ENCODE measurements at regions not wholly inside any gene's neighbourhood (a gene's known extent, or its start where the extent isn't known, plus 50 kb on each side); places are given as distances from the start of the nearest gene placed in this dataset.

DNA sequence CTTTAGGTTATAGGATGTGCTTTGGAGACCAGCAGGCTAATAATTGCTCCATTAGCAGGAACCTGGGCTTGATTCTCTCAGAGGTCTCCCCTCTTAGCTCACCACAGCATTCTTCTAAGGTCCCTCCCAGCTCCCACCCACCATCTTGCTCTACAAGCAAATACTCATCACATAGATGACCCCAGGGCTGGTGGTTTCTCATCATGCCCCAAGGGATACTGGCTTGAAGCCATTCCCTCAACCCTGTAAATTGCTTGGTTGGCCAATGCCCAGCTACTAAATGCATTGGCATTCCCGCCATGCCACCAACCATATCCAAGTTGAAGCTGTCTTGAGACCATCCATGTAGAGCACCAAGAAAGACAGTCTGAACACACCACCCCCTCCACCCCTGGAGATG lies 130.2 kb upstream of the NCAM1 start (continued):
- TF ChIP-seq, protein P1, sequence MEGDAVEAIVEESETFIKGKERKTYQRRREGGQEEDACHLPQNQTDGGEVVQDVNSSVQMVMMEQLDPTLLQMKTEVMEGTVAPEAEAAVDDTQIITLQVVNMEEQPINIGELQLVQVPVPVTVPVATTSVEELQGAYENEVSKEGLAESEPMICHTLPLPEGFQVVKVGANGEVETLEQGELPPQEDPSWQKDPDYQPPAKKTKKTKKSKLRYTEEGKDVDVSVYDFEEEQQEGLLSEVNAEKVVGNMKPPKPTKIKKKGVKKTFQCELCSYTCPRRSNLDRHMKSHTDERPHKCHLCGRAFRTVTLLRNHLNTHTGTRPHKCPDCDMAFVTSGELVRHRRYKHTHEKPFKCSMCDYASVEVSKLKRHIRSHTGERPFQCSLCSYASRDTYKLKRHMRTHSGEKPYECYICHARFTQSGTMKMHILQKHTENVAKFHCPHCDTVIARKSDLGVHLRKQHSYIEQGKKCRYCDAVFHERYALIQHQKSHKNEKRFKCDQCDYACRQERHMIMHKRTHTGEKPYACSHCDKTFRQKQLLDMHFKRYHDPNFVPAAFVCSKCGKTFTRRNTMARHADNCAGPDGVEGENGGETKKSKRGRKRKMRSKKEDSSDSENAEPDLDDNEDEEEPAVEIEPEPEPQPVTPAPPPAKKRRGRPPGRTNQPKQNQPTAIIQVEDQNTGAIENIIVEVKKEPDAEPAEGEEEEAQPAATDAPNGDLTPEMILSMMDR (IDR thresholded peaks at IDR 0.05; ENCODE audit: control extremely low read depth in 1 of 3, insufficient read depth in 1 of 3, low read depth in 1 of 3, low read length in 3 of 3) = no peak
- TF ChIP-seq SAP30 (IDR thresholded peaks at IDR 0.05; ENCODE audit: insufficient read depth, insufficient replicate concordance, low read length) = no peak
- no peak for TF ChIP-seq CREB1 (IDR thresholded peaks at IDR 0.05)
- no peak for TF ChIP-seq YY1 (IDR thresholded peaks at IDR 0.05; ENCODE audit: low read depth, low read length)

All from H1 (cell line).